Loucy (cell line): ENCODE measurements at regions not wholly inside any gene's neighbourhood (a gene's known extent, or its start where the extent isn't known, plus 50 kb on each side); places are given as distances from the start of the nearest gene placed in this dataset.

ENCODE experiments used
- H2AFZ ChIP-seq: fragments of 200-600 bp; sonication (generic); 2 replicates; pipeline ENCODE4 v1.6.0; 2016; ENCODE audit warnings: antibody characterized with exemption, mild to moderate bottlenecking, low read length, moderate library complexity
- H3F3A ChIP-seq: fragments of 200-600 bp; 2 replicates; pipeline ENCODE4 v1.6.0; 2016; ENCODE audit warnings: antibody characterized with exemption, low read depth, mild to moderate bottlenecking
- H3K27me3 ChIP-seq: fragments of 200-600 bp; sonication (generic); 2 replicates; pipeline ENCODE4 v1.6.1; 2014; ENCODE audit warnings: low read length, mild to moderate bottlenecking; ENCODE audit not compliant: insufficient read depth, poor library complexity, severe bottlenecking
- H3K36me3 ChIP-seq: fragments of 200-600 bp; sonication (generic); 2 replicates; pipeline ENCODE4 v1.6.1; 2016; ENCODE audit warnings: low read length; ENCODE audit not compliant: insufficient read depth
- H3K4me1 ChIP-seq: fragments of 200-600 bp; sonication (generic); 2 replicates; pipeline ENCODE4 v1.5.1; 2014; ENCODE audit warnings: low read length, mild to moderate bottlenecking; ENCODE audit not compliant: insufficient read depth, poor library complexity, severe bottlenecking
- H3K4me2 ChIP-seq: fragments of 200-600 bp; sonication (generic); 2 replicates; pipeline ENCODE4 v1.6.0; 2014; ENCODE audit warnings: antibody characterized with exemption, low read length, low read depth, mild to moderate bottlenecking; ENCODE audit not compliant: poor library complexity, severe bottlenecking
- H3K4me3 ChIP-seq: fragments of 200-600 bp; sonication (generic); 2 replicates; pipeline ENCODE4 v1.5.1; 2014; ENCODE audit warnings: low read length, mild to moderate bottlenecking, mixed read lengths; ENCODE audit not compliant: poor library complexity, severe bottlenecking
- H3K79me2 ChIP-seq: fragments of 200-600 bp; sonication (generic); 2 replicates; pipeline ENCODE4 v1.6.1; 2014; ENCODE audit warnings: low read length; ENCODE audit not compliant: insufficient read depth
- H3K9ac ChIP-seq: fragments of 200-600 bp; sonication (generic); 2 replicates; pipeline ENCODE4 v1.6.0; 2014; ENCODE audit warnings: mild to moderate bottlenecking, low read depth, low read length, moderate library complexity; ENCODE audit not compliant: poor library complexity, severe bottlenecking
- H3K9me2 ChIP-seq: fragments of 200-600 bp; sonication (generic); replicated peaks from 2 replicates; pipeline ENCODE4 v1.6.1; 2016; ENCODE audit warnings: low read depth, low read length, mixed read lengths
- H3K9me3 ChIP-seq: fragments of 200-600 bp; sonication (generic); 2 replicates; pipeline ENCODE4 v1.6.1; 2014; ENCODE audit warnings: mild to moderate bottlenecking, antibody characterized with exemption, low read length, low read depth; ENCODE audit not compliant: insufficient read depth
- H4K20me1 ChIP-seq: fragments of 200-600 bp; sonication (generic); 2 replicates; pipeline ENCODE4 v1.6.0; 2014; ENCODE audit warnings: antibody characterized with exemption, low read length, mild to moderate bottlenecking; ENCODE audit not compliant: insufficient read depth, poor library complexity, severe bottlenecking
- CTCF ChIP-seq: fragments of 200-600 bp; sonication (generic); conservative IDR thresholded peaks from 2 replicates; pipeline ENCODE4 v1.5.1; 2014; ENCODE audit warnings: mild to moderate bottlenecking, antibody characterized with exemption, low read length
- EZH2phosphoT487 ChIP-seq: fragments of 200-600 bp; IDR thresholded peaks from 2 replicates; pipeline ENCODE4 v1.6.1; 2018; ENCODE audit warnings: antibody characterized with exemption, mild to moderate bottlenecking, moderate library complexity, borderline replicate concordance

GRCh38 chr21:20735257-20735656 lies 263.0 kb upstream of the NCAM2 start:
- no peaks in the 10 kb centered on the region for H3K79me2 ChIP-seq
- no peaks in the 10 kb centered on the region for H3K9me3 ChIP-seq
- no peak overlapping the region for H3K4me3 ChIP-seq
- H3K9me2 ChIP-seq = no peaks in the 10 kb centered on the region
- H3K9ac ChIP-seq = no peak overlapping the region
- H2AFZ ChIP-seq = no peak overlapping the region
- H3K36me3 ChIP-seq = no peaks in the 10 kb centered on the region
- no peaks in the 10 kb centered on the region for H3K4me1 ChIP-seq
- no peaks in the 10 kb centered on the region for H3F3A ChIP-seq
- TF ChIP-seq EZH2phosphoT487 = no peak
- no peak for TF ChIP-seq CTCF
- H3K4me2 ChIP-seq = no peak overlapping the region
- H3K27me3 ChIP-seq = no peaks in the 10 kb centered on the region
- no peaks in the 10 kb centered on the region for H4K20me1 ChIP-seq

- Histone ChIP-seq H3K9ac (no peak overlapping the region), H3K27me3 (no peaks in the 10 kb centered on the region), H3K9me2 (no peaks in the 10 kb centered on the region), H3K36me3 (no peaks in the 10 kb centered on the region), H2AFZ (no peak overlapping the region), H3F3A (no peaks in the 10 kb centered on the region), H3K79me2 (no peaks in the 10 kb centered on the region), H3K9me3 (no peaks in the 10 kb centered on the region), H3K4me1 (no peaks in the 10 kb centered on the region), H4K20me1 (no peaks in the 10 kb centered on the region), H3K4me2 (no peak overlapping the region), H3K4me3 (no peak overlapping the region)
- TF ChIP-seq EZH2phosphoT487 (no peak), CTCF (no peak)
These were observed 260.8 kb upstream of the NCAM2 start for GRCh38 chr21:20737227-20737913.

- no peaks in the 10 kb centered on the region for H4K20me1 ChIP-seq
- no peak overlapping the region for H2AFZ ChIP-seq
- no peak overlapping the region for H3K4me2 ChIP-seq
- TF ChIP-seq CTCF (no peak; the same call in 1 of the 2 replicates), EZH2phosphoT487 (no peak)
- H3F3A ChIP-seq = no peaks in the 10 kb centered on the region
- H3K9ac ChIP-seq = no peak overlapping the region
- no peaks in the 10 kb centered on the region for H3K9me2 ChIP-seq
- no peaks in the 10 kb centered on the region for H3K4me1 ChIP-seq
- H3K9me3 ChIP-seq = no peaks in the 10 kb centered on the region
- H3K79me2 ChIP-seq = no peaks in the 10 kb centered on the region
- H3K4me3 ChIP-seq = no peak overlapping the region
- no peaks in the 10 kb centered on the region for H3K36me3 ChIP-seq
- H3K27me3 ChIP-seq = no peaks in the 10 kb centered on the region
These were observed 258.8 kb upstream of the NCAM2 start for GRCh38 chr21:20739421-20739820.
